ENCODE measurements at regions not wholly inside any gene's neighbourhood (a gene's known extent, or its start where the extent isn't known, plus 50 kb on each side); places are given as distances from the start of the nearest gene placed in this dataset.

GRCh38 chr3:71872256-71872655, 87.3 kb upstream of the PROK2 start:
- Mint-ChIP-seq H3K27ac (peak overlapping the region in 6 of 7 donors; percentile 2 to 92 (median 54)), H3K4me1 (peaks cover 18 to 24% (median 20%) of the 10 kb centered on the region in 4 donors), H3K9me3 (no peaks in the 10 kb centered on the region), H3K36me3 (no peaks in the 10 kb centered on the region), H3K27me3 (no peaks in the 10 kb centered on the region), H3K4me3 (peak overlapping the region in 7 of 8 donors; percentile 27 to 82 (median 59))
- DNase-seq = no peak
- Histone ChIP-seq H3K36me3 (ENCODE audit: insufficient read depth, low read length) (no peaks in the 10 kb centered on the region), H3K27me3 (ENCODE audit: insufficient read depth, low read length) (no peaks in the 10 kb centered on the region), H3K27ac (ENCODE audit: low read depth, low read length) (no peak overlapping the region), H3K4me1 (ENCODE audit: insufficient read depth, low read length) (peaks cover 26% of the 10 kb centered on the region), H3K4me3 (ENCODE audit: low read length in 2 of 2) (no peak overlapping the region), H3K9me3 (ENCODE audit: control insufficient read depth in 1 of 2, low read length in 2 of 2) (no peaks in the 10 kb centered on the region)
- CTCF ChIA-PET (ENCODE audit: partially characterized antibody) = interaction anchor here (0.7 to 10.9 kb wide), 6 partner anchors 8 to 950 kb away, joined by 3 to 179 read pairs (median 4); no protein-coding TSS in a partner anchor
- POLR2A ChIA-PET (ENCODE audit: partially characterized antibody) = interaction anchor here (0.6 kb wide), 1 partner anchor 114 kb away, joined by 3 read pairs; no protein-coding TSS in a partner anchor
- intact Hi-C loops (cut with micrococcal nuclease) = no loop called here

DNA sequence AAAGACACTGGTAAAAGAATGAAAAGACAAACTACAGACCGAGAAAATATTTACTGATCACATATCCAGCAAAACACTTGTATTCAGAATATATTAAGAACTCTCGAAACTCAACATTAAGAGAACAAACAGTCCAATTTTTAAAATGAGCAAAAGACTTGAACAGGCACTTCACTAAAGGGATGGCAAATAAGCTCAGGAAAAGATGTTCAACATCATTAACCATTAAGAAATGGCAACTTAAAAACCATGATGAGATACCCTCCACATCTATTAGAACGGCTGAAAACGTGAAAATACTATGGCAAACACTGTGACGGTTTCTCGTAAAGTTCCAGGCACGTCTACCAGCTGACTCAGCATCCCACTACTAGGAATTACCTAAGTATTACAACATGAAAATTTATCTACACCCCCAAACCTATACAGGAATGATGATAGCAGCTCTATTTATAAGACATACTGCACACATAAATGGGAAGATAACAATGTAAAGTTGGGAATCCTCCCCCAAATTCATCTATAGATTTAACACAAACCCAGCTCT, 86.1 kb upstream of the PROK2 start:
- H3K27me3 Mint-ChIP-seq = no peaks in the 10 kb centered on the region
- peaks cover 17 to 24% (median 19%) of the 10 kb centered on the region in 4 donors for H3K4me1 Mint-ChIP-seq
- H3K9me3 ChIP-seq (ENCODE audit: control insufficient read depth in 1 of 2, low read length in 2 of 2) = no peaks in the 10 kb centered on the region
- intact Hi-C loops (cut with micrococcal nuclease) = no loop called here
- H3K4me1 ChIP-seq (ENCODE audit: insufficient read depth, low read length) = peaks cover 26% of the 10 kb centered on the region
- H3K4me3 Mint-ChIP-seq = no peak overlapping the region
- H3K36me3 Mint-ChIP-seq = no peaks in the 10 kb centered on the region
- no peak overlapping the region for H3K27ac Mint-ChIP-seq
- H3K27ac ChIP-seq (ENCODE audit: low read depth, low read length) = no peak overlapping the region
- POLR2A ChIA-PET (ENCODE audit: partially characterized antibody) = no interaction called here
- DNase-seq = no peak
- no peaks in the 10 kb centered on the region for H3K9me3 Mint-ChIP-seq
- H3K4me3 ChIP-seq (ENCODE audit: low read length in 2 of 2) = no peak overlapping the region
- CTCF ChIA-PET (ENCODE audit: partially characterized antibody) = interaction anchor here (0.9 to 1.5 kb wide), 4 partner anchors 9 to 157 kb away, joined by 3 read pairs; no protein-coding TSS in a partner anchor
- no peaks in the 10 kb centered on the region for H3K27me3 ChIP-seq (ENCODE audit: insufficient read depth, low read length)
- H3K36me3 ChIP-seq (ENCODE audit: insufficient read depth, low read length) = no peaks in the 10 kb centered on the region

- POLR2A ChIA-PET (ENCODE audit: partially characterized antibody) = no interaction called here
- H3K4me1 ChIP-seq (ENCODE audit: insufficient read depth, low read length) = peaks cover 17% of the 10 kb centered on the region
- Mint-ChIP-seq H3K27ac (no peak overlapping the region), H3K9me3 (no peaks in the 10 kb centered on the region), H3K27me3 (peaks cover 1 to 5% of the 10 kb centered on the region in 2 donors), H3K4me1 (peaks cover 12 to 15% (median 13%) of the 10 kb centered on the region in 4 donors), H3K4me3 (no peak overlapping the region), H3K36me3 (no peaks in the 10 kb centered on the region)
- H3K27ac ChIP-seq (ENCODE audit: low read depth, low read length) = no peak overlapping the region
- CTCF ChIA-PET (ENCODE audit: partially characterized antibody) = no interaction called here
- DNase-seq = no peak
- no peak overlapping the region for H3K4me3 ChIP-seq (ENCODE audit: low read length in 2 of 2)
- intact Hi-C loops (cut with micrococcal nuclease) = no loop called here
- no peaks in the 10 kb centered on the region for H3K36me3 ChIP-seq (ENCODE audit: insufficient read depth, low read length)
- H3K27me3 ChIP-seq (ENCODE audit: insufficient read depth, low read length) = no peaks in the 10 kb centered on the region
- H3K9me3 ChIP-seq (ENCODE audit: control insufficient read depth in 1 of 2, low read length in 2 of 2) = no peaks in the 10 kb centered on the region
Observed at GRCh38 chr3:71868876-71869275, 83.9 kb upstream of the PROK2 start.

DNA sequence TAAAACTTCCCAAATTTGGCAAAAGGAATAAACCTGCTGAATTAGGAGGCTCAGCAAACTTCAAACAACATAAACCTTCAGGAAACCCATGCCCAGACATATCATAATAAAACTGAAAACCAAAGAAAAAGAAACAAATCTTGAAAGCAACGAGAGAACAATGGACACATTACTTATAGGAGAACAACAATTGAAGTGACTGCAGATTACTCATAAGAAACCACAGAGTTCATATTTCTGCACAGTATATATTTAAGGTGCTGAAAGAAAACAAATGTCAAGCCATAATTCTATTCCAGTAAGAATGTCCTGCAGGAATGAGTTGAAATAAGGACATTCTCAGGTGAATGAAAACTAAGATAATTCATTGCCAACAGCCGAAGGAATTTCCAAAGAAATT, 80.8 kb upstream of the PROK2 start:
- Mint-ChIP-seq H3K36me3 (no peaks in the 10 kb centered on the region), H3K27me3 (peaks cover 17 to 24% of the 10 kb centered on the region in 2 donors)

GRCh38 chr3:71863563-71864190, 78.7 kb upstream of the PROK2 start:
- CTCF ChIA-PET (ENCODE audit: partially characterized antibody) = interaction anchor here (1.1 to 2.5 kb wide), 4 partner anchors 10 to 959 kb away, joined by 3 to 14 read pairs (median 8); no protein-coding TSS in a partner anchor
- Histone ChIP-seq H3K4me1 (ENCODE audit: insufficient read depth, low read length) (peaks cover 4% of the 10 kb centered on the region), H3K27ac (ENCODE audit: low read depth, low read length) (no peak overlapping the region), H3K4me3 (ENCODE audit: low read length in 2 of 2) (no peak overlapping the region), H3K27me3 (ENCODE audit: insufficient read depth, low read length) (no peaks in the 10 kb centered on the region), H3K36me3 (ENCODE audit: insufficient read depth, low read length) (no peaks in the 10 kb centered on the region), H3K9me3 (ENCODE audit: control insufficient read depth in 1 of 2, low read length in 2 of 2) (no peaks in the 10 kb centered on the region)
- Mint-ChIP-seq H3K4me1 (peaks cover 4 to 7% (median 6%) of the 10 kb centered on the region in 4 donors), H3K27ac (no peak overlapping the region), H3K27me3 (peaks cover 18 to 31% of the 10 kb centered on the region in 2 donors), H3K36me3 (no peaks in the 10 kb centered on the region), H3K9me3 (peaks cover 0 to 4% (median 0%) of the 10 kb centered on the region in 8 donors), H3K4me3 (no peak overlapping the region)
- intact Hi-C loops (cut with micrococcal nuclease) = no loop called here
- POLR2A ChIA-PET (ENCODE audit: partially characterized antibody) = no interaction called here
- DNase-seq = no peak

More for the DNA sequence above, 80.8 kb upstream of the PROK2 start:
- H3K27me3 ChIP-seq (ENCODE audit: insufficient read depth, low read length) = no peaks in the 10 kb centered on the region
- H3K27ac ChIP-seq (ENCODE audit: low read depth, low read length) = no peak overlapping the region
- Mint-ChIP-seq H3K4me3 (no peak overlapping the region), H3K9me3 (peaks cover 0 to under 1% (median 0%) of the 10 kb centered on the region in 8 donors), H3K27ac (no peak overlapping the region), H3K4me1 (no peaks in the 10 kb centered on the region)
- H3K4me1 ChIP-seq (ENCODE audit: insufficient read depth, low read length) = no peaks in the 10 kb centered on the region
- ChIA-PET POLR2A (ENCODE audit: partially characterized antibody) (no interaction called here), CTCF (ENCODE audit: partially characterized antibody) (interaction anchor here (2.2 to 2.5 kb wide), 2 partner anchors 8 to 10 kb away, joined by 8 to 14 read pairs; no protein-coding TSS in a partner anchor)
- no peaks in the 10 kb centered on the region for H3K9me3 ChIP-seq (ENCODE audit: control insufficient read depth in 1 of 2, low read length in 2 of 2)
- intact Hi-C loops (cut with micrococcal nuclease) = no loop called here
- no peaks in the 10 kb centered on the region for H3K36me3 ChIP-seq (ENCODE audit: insufficient read depth, low read length)
- no peak overlapping the region for H3K4me3 ChIP-seq (ENCODE audit: low read length in 2 of 2)
- DNase-seq = no peak

DNA sequence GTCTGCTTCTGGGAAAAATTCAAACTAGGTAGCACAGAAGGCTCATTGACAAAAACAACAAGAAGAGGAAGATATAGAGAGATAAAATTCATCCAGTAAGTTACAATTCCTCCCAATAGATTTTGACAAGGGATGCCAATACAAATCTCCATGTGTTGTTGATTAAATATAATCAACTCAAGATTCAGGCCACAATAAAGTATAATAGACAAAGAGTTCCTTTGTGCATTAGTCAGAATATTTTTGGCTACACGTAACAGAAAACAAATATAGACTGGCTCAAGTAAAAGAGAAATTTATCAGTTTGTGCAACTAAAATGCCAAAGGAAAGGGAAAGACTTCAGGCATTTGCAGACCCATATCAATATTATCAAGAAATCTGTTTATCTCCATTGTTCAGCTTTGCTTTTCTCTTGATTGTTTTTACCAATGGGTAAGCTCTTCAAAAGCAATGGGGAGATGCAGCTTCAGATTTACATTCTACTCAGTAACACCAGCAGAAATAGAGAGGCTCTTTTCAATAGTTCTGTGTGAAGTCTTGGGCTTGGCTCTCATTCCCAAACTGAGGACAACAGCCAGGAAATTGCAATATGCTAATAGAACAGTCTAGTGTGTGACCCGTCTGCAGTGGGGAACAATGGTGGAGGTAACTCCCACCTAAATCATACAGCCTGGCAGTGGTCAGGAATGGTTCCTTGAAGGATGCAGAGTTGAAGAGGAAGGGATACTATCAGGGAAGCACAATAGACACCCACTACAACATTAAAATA, 77.6 kb upstream of the PROK2 start:
- ChIA-PET POLR2A (ENCODE audit: partially characterized antibody) (no interaction called here), CTCF (ENCODE audit: partially characterized antibody) (interaction anchor here (1.1 to 2.4 kb wide), 2 partner anchors 13 to 151 kb away, joined by 6 to 7 read pairs; no protein-coding TSS in a partner anchor)
- Mint-ChIP-seq H3K4me1 (peaks cover 5 to 11% (median 7%) of the 10 kb centered on the region in 4 donors), H3K36me3 (no peaks in the 10 kb centered on the region), H3K4me3 (no peak overlapping the region), H3K9me3 (peaks cover 0 to 4% (median 0%) of the 10 kb centered on the region in 8 donors), H3K27me3 (peaks cover 18 to 31% of the 10 kb centered on the region in 2 donors), H3K27ac (no peak overlapping the region)
- H3K9me3 ChIP-seq (ENCODE audit: control insufficient read depth in 1 of 2, low read length in 2 of 2) = no peaks in the 10 kb centered on the region
- no peaks in the 10 kb centered on the region for H3K27me3 ChIP-seq (ENCODE audit: insufficient read depth, low read length)
- H3K4me3 ChIP-seq (ENCODE audit: low read length in 2 of 2) = no peak overlapping the region
- intact Hi-C loops (cut with micrococcal nuclease) = no loop called here
- no peaks in the 10 kb centered on the region for H3K36me3 ChIP-seq (ENCODE audit: insufficient read depth, low read length)
- H3K4me1 ChIP-seq (ENCODE audit: insufficient read depth, low read length) = peaks cover 7% of the 10 kb centered on the region
- H3K27ac ChIP-seq (ENCODE audit: low read depth, low read length) = no peak overlapping the region
- no peak for DNase-seq

GRCh38 chr3:71859123-71859519, 74.2 kb upstream of the PROK2 start:
- Mint-ChIP-seq H3K4me3 (peak overlapping the region in 1 of 8 donors; percentile 21), H3K36me3 (no peaks in the 10 kb centered on the region), H3K27ac (peak overlapping the region in 1 of 7 donors; percentile 33), H3K27me3 (peaks cover 17 to 26% of the 10 kb centered on the region in 2 donors), H3K9me3 (peaks cover 0 to 4% (median 0%) of the 10 kb centered on the region in 8 donors), H3K4me1 (peaks cover 5 to 11% (median 7%) of the 10 kb centered on the region in 4 donors)
- H3K27ac ChIP-seq (ENCODE audit: low read depth, low read length) = no peak overlapping the region
- ChIA-PET POLR2A (ENCODE audit: partially characterized antibody) (interaction anchor here (1.2 kb wide), 1 partner anchor 129 kb away, joined by 3 read pairs; no protein-coding TSS in a partner anchor), CTCF (ENCODE audit: partially characterized antibody) (interaction anchor here (1.0 to 6.5 kb wide), 10 partner anchors 12 to 202 kb away, joined by 3 to 71 read pairs (median 6); no protein-coding TSS in a partner anchor)
- intact Hi-C loops (cut with micrococcal nuclease) = loop anchor here (1.0 to 2.0 kb wide), 3 partner anchors 130 to 346 kb away; no protein-coding TSS in a partner anchor
- no peaks in the 10 kb centered on the region for H3K27me3 ChIP-seq (ENCODE audit: insufficient read depth, low read length)
- H3K4me1 ChIP-seq (ENCODE audit: insufficient read depth, low read length) = peaks cover 7% of the 10 kb centered on the region
- peak; percentile 33 to 68 (median 64) for DNase-seq
- H3K36me3 ChIP-seq (ENCODE audit: insufficient read depth, low read length) = no peaks in the 10 kb centered on the region
- H3K9me3 ChIP-seq (ENCODE audit: control insufficient read depth in 1 of 2, low read length in 2 of 2) = no peaks in the 10 kb centered on the region
- no peak overlapping the region for H3K4me3 ChIP-seq (ENCODE audit: low read length in 2 of 2)

All from CD4-positive, alpha-beta memory T cell (primary cell).